Transverse colon (tissue), 4 donors: ENCODE measurements at regions not wholly inside any gene's neighbourhood (a gene's known extent, or its start where the extent isn't known, plus 50 kb on each side); places are given as distances from the start of the nearest gene placed in this dataset.

Experiments
- DNase-seq: peaks from one replicate; pipeline ENCODE4 v3.0.0-alpha.2; 2019
- H3K27ac ChIP-seq, 4 donors: fragments of 200-600 bp; sonication (generic); 2 replicates each; pipeline ENCODE4 v1.5.1; 2016 to 2018; ENCODE audit warnings: inconsistent platforms in 4 of 4
- H3K27me3 ChIP-seq: fragments of 200-600 bp; sonication (generic); 2 replicates; pipeline ENCODE4 v1.5.1; 2017; ENCODE audit warnings: inconsistent platforms
- H3K36me3 ChIP-seq, 4 donors: fragments of 200-600 bp; sonication (generic); 2 replicates each; pipeline ENCODE4 v1.5.1; 2017 to 2019; ENCODE audit warnings: inconsistent platforms in 4 of 4
- H3K4me1 ChIP-seq, 4 donors: fragments of 200-600 bp; sonication (generic); 2 replicates each; pipeline ENCODE4 v1.5.1; 2017 to 2020; ENCODE audit warnings: inconsistent platforms in 4 of 4
- H3K4me3 ChIP-seq, 4 donors: fragments of 200-600 bp; sonication (generic); 1 replicate in 1 of 4; 2 replicates in 3 of 4; pipeline versions ENCODE4 v1.5.1 to v1.6.1; 2017 to 2019; ENCODE audit warnings: inconsistent platforms in 4 of 4
- H3K9me3 ChIP-seq, 2 donors: fragments of 200-600 bp; sonication (generic); 2 replicates each; pipeline ENCODE4 v1.5.1; 2017 to 2019; ENCODE audit warnings: inconsistent platforms in 2 of 2
- EP300 ChIP-seq: sonication (generic); formaldehyde crosslinking; IDR thresholded peaks from one replicate; pipeline ENCODE4 v1.6.1; 2017; ENCODE audit warnings: antibody characterized with exemption, low read depth
- POLR2A ChIP-seq: fragments of 450-650 bp; IDR thresholded peaks from one replicate; pipeline ENCODE4 v1.6.1; 2016; ENCODE audit warnings: antibody characterized with exemption, mild to moderate bottlenecking, moderate library complexity
- POLR2AphosphoS5 ChIP-seq, 3 donors: sonication (generic); formaldehyde crosslinking; IDR thresholded peaks; one replicate each; pipeline ENCODE4 v1.6.1; 2016; ENCODE audit warnings: antibody characterized with exemption in 3 of 3
- WGBS, 2 donors: methylation state at CpG; one replicate each; pipeline ENCODE4 v1.1.5; 2018; ENCODE audit warnings: low coverage in 1 of 2; 5-methylcytosine and 5-hydroxymethylcytosine counted together
- in situ Hi-C, 4 donors: fragments of 200-750 bp; cut with MboI; loops; one replicate each; pipeline versions ENCODE4 v1.15.0 to v1.15.1; 2017; ENCODE audit warnings: low sequenced_read_pairs in 3 of 4, low pct_ligation_motif_present in 1 of 4, low pct_unique_long_range_greater_than_20kb in 1 of 4
- intact Hi-C: fragments of 100-400 bp; cut with DNase I; formaldehyde crosslinking; loops from one replicate; pipeline ENCODE4 v1.15.1; 2023; ENCODE audit warnings: low total_unique reads
- TF ChIP-seq, protein P1 (sequence below), 5 experiments: fragments of 200-600 bp in 3 of 5; fragments of 450-650 bp in 2 of 5; sonication (generic) in 3 of 5; IDR thresholded peaks; 1 replicate in 2 of 5; 2 replicates in 3 of 5; pipeline ENCODE4 v1.5.1; 2016 to 2017; ENCODE audit warnings: antibody characterized with exemption in 5 of 5, inconsistent platforms in 3 of 5, mild to moderate bottlenecking in 2 of 5, moderate library complexity in 1 of 5

DNA sequence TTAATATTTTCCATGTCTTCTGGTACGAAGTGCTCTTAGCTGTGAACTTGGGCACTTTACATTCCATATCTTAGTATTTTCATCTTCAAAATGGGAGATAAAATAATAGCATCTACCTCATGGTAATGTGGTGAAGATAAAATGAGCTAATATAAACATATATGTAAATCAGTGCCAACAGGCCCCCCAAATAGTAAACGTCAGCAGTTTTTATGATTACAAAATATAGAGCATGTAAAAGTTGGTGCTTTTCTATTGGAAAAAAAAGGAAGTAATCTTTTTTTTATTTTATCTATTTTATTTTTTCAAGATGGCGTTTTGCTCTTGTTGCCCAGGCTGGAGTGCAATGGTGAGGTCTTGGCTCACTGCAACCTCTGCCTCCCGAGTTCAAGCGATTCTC is 291.1 kb upstream of the PRDM9 start:
- no peak overlapping the region for H3K27ac ChIP-seq
- DNase-seq, result no peak
- H3K9me3 ChIP-seq, result no peaks in the 10 kb centered on the region
- no peak overlapping the region for H3K4me3 ChIP-seq
- WGBS, 2 donors, result 73 to 87% methylated on average over 3 to 5 of the region's 5 CpGs
- TF ChIP-seq, protein P1, sequence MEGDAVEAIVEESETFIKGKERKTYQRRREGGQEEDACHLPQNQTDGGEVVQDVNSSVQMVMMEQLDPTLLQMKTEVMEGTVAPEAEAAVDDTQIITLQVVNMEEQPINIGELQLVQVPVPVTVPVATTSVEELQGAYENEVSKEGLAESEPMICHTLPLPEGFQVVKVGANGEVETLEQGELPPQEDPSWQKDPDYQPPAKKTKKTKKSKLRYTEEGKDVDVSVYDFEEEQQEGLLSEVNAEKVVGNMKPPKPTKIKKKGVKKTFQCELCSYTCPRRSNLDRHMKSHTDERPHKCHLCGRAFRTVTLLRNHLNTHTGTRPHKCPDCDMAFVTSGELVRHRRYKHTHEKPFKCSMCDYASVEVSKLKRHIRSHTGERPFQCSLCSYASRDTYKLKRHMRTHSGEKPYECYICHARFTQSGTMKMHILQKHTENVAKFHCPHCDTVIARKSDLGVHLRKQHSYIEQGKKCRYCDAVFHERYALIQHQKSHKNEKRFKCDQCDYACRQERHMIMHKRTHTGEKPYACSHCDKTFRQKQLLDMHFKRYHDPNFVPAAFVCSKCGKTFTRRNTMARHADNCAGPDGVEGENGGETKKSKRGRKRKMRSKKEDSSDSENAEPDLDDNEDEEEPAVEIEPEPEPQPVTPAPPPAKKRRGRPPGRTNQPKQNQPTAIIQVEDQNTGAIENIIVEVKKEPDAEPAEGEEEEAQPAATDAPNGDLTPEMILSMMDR (IDR thresholded peaks at IDR 0.05), result no peak
- TF ChIP-seq EP300 (no peak), POLR2A (no peak), POLR2AphosphoS5 (IDR thresholded peaks at IDR 0.05) (no peak)
- in situ Hi-C loops, result no loop called here
- H3K4me1 ChIP-seq, result no peaks in the 10 kb centered on the region
- H3K36me3 ChIP-seq, result no peaks in the 10 kb centered on the region
- no peaks in the 10 kb centered on the region for H3K27me3 ChIP-seq
- intact Hi-C loops, result no loop called here

DNA sequence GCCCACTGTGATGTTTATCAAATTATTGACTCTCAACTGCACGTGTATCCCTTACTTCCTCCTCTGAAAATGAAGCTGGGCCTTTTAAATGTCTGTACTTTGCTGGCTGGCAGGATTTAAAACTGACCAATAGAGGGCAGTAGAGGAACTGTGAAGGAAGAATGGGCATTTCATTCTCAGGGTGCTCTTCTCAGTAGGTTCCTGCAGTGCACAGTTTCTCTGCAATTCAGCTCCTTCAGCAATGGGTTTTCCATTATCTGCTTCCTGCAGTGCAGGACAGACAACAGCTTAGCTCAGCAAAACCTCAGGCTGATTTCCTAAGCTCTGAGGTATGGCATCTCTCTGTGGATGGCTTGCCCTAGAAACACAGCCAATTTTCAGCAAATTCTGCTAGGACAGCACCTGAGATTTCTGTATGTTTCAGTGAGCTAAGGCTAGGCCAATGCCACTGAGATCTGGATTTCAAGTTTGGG is 298.4 kb upstream of the PRDM9 start:
- Histone ChIP-seq H3K9me3 (no peaks in the 10 kb centered on the region), H3K27me3 (no peaks in the 10 kb centered on the region), H3K27ac (no peak overlapping the region), H3K36me3 (no peaks in the 10 kb centered on the region), H3K4me1 (no peaks in the 10 kb centered on the region), H3K4me3 (no peak overlapping the region)
- no peak for DNase-seq
- intact Hi-C loops, result no loop called here
- TF ChIP-seq EP300, result no peak
- TF ChIP-seq, protein P1 (IDR thresholded peaks at IDR 0.05), result peak in 3 of 5 experiments; percentile 33 to 48 (median 47)
- in situ Hi-C loops, result no loop called here
- 0 to 6% methylated on average over 1 of the region's 1 CpG for WGBS, 2 donors

GRCh38 chr5:23204111-23204510 is 303.3 kb upstream of the PRDM9 start:
- Histone ChIP-seq H3K4me1 (no peaks in the 10 kb centered on the region), H3K27ac (no peak overlapping the region), H3K9me3 (peaks cover 0 to 3% of the 10 kb centered on the region in 2 donors), H3K4me3 (no peak overlapping the region), H3K36me3 (no peaks in the 10 kb centered on the region), H3K27me3 (no peaks in the 10 kb centered on the region)
- in situ Hi-C loops (no loop called here), intact Hi-C loops (no loop called here)
- TF ChIP-seq POLR2AphosphoS5 (IDR thresholded peaks at IDR 0.05) (no peak), POLR2A (no peak), EP300 (no peak)
- TF ChIP-seq, protein P1 (IDR thresholded peaks at IDR 0.05), result no peak
- DNase-seq, result no peak

DNA sequence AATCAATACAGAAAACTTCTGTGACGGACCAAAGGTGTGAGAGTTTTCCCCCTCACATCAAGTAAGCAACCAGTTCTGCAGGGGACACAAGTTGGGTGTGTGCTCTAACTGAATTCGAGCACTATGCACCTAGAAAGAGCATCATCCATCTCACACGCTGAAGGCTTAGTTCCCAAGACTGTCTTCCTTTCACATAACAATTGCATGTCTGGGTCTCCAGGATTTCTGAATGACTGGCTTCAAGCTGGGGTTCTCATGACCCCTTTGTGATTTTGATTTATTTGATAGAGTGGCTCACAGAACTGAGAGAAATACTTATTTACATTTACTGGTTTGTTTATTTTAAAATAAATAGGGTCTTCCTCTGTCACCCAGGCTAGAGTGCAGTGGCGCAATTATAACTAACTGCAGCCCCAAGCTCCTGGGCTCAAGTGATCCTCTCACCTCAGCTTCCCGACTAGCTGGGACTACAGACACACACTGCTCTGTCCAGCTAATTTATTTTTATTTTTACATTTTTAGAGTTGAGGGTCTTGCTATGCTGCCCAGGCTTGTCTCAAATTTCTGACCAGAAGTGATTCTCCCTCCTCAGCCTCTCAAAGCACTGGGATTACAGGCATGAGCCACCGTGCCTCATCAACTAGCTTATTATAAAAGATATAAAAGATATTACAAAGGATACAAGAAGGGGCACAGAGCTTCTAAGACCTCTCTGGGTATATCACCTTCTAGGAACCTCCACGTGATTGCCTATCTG is 316.7 kb upstream of the CDH12 start:
- TF ChIP-seq, protein P1 (IDR thresholded peaks at IDR 0.05), result no peak
- TF ChIP-seq POLR2AphosphoS5 (IDR thresholded peaks at IDR 0.05) (no peak), POLR2A (no peak), EP300 (no peak)
- no peaks in the 10 kb centered on the region for H3K4me1 ChIP-seq
- 61 to 63% methylated on average over 5 to 7 of the region's 7 CpGs for WGBS, 2 donors
- no peak overlapping the region for H3K4me3 ChIP-seq
- intact Hi-C loops, result no loop called here
- no peaks in the 10 kb centered on the region for H3K9me3 ChIP-seq
- H3K36me3 ChIP-seq, result no peaks in the 10 kb centered on the region
- in situ Hi-C loops, result no loop called here
- no peaks in the 10 kb centered on the region for H3K27me3 ChIP-seq
- H3K27ac ChIP-seq, result no peak overlapping the region
- DNase-seq, result no peak
